Keratinocyte (primary cell): ENCODE measurements at regions not wholly inside any gene's neighbourhood (a gene's known extent, or its start where the extent isn't known, plus 50 kb on each side); places are given as distances from the start of the nearest gene placed in this dataset.

Source experiments
- DNase-seq: peaks from one replicate; pipeline ENCODE4 v3.0.0-alpha.2; 2011; ENCODE audit warnings: low read depth, missing footprints, low spot score
- FAIRE-seq: peaks from 2 replicates; lab custom pipeline; 2011; peaks lifted over from hg19 to GRCh38; lab: Jason Lieb, UNC
- H2AFZ ChIP-seq: 2 replicates; pipeline ENCODE4 v1.6.0; 2012; ENCODE audit warnings: low read length, control low read depth, inconsistent platforms; ENCODE audit not compliant: control insufficient read depth
- H3K27ac ChIP-seq: 2 replicates; pipeline ENCODE4 v1.5.1; 2011; ENCODE audit warnings: low read length; ENCODE audit not compliant: control insufficient read depth, insufficient read depth
- H3K27me3 ChIP-seq: 3 replicates; pipeline ENCODE4 v1.6.0; 2011; ENCODE audit warnings: low read length; ENCODE audit not compliant: control insufficient read depth, insufficient read depth; ENCODE audit errors: extremely low read depth
- H3K36me3 ChIP-seq, 2 experiments: 2 replicates in 1 of 2; 3 replicates in 1 of 2; pipeline ENCODE4 v1.5.1; 2011; ENCODE audit warnings: low read length in 2 of 2, mild to moderate bottlenecking in 1 of 2; ENCODE audit not compliant: control insufficient read depth in 2 of 2, insufficient read depth in 2 of 2; ENCODE audit errors: extremely low read depth in 1 of 2
- H3K4me1 ChIP-seq: 3 replicates; pipeline ENCODE4 v1.5.1; 2011; ENCODE audit warnings: low read length; ENCODE audit not compliant: control insufficient read depth, insufficient read depth; ENCODE audit errors: extremely low read depth
- H3K4me2 ChIP-seq: 3 replicates; pipeline ENCODE4 v1.6.0; 2011; ENCODE audit warnings: low read depth, low read length; ENCODE audit not compliant: control insufficient read depth, insufficient read depth; ENCODE audit errors: extremely low read depth
- H3K4me3 ChIP-seq, 3 experiments: fragments of 200-600 bp in 1 of 3; sonication (generic) in 1 of 3; 2 replicates in 2 of 3; 3 replicates in 1 of 3; pipeline ENCODE4 v1.5.1; 2011 to 2016; ENCODE audit warnings: low read length in 3 of 3, mild to moderate bottlenecking in 3 of 3, control low read depth in 2 of 3, inconsistent platforms in 1 of 3, low read depth in 1 of 3, mixed read lengths in 1 of 3, mixed run types in 1 of 3, moderate library complexity in 1 of 3; ENCODE audit not compliant: control insufficient read depth in 2 of 3, insufficient read depth in 2 of 3; ENCODE audit errors: extremely low read depth in 1 of 3
- H3K79me2 ChIP-seq: 2 replicates; pipeline ENCODE4 v1.6.0; 2012; ENCODE audit warnings: low read length; ENCODE audit not compliant: control insufficient read depth, insufficient read depth
- H3K9ac ChIP-seq: 3 replicates; pipeline ENCODE4 v1.6.0; 2011; ENCODE audit warnings: low read length; ENCODE audit not compliant: control insufficient read depth, insufficient read depth; ENCODE audit errors: extremely low read depth
- H3K9me1 ChIP-seq: 3 replicates; pipeline ENCODE4 v1.6.0; 2011; ENCODE audit warnings: low read length; ENCODE audit not compliant: control insufficient read depth, insufficient read depth; ENCODE audit errors: extremely low read depth
- H3K9me3 ChIP-seq: 2 replicates; pipeline ENCODE4 v1.5.1; 2012; ENCODE audit warnings: low read depth, low read length; ENCODE audit not compliant: control insufficient read depth
- H4K20me1 ChIP-seq: 3 replicates; pipeline ENCODE4 v1.6.0; 2011; ENCODE audit warnings: low read length; ENCODE audit not compliant: control insufficient read depth, insufficient read depth; ENCODE audit errors: extremely low read depth
- EZH2 ChIP-seq: IDR thresholded peaks from one replicate; pipeline ENCODE4 v1.6.1; 2012; ENCODE audit warnings: inconsistent platforms, mild to moderate bottlenecking, low read length, moderate library complexity
- dilution Hi-C: fragments of 300-500 bp; cut with MboI; formaldehyde crosslinking; loops from one replicate; pipeline ENCODE4 v1.7.0; 2020; ENCODE audit warnings: low sequenced_read_pairs; ENCODE audit not compliant: extremely low pct_ligation_motif_present
- TF ChIP-seq, protein P1 (sequence below), 3 experiments: IDR thresholded peaks in 1 of 3; conservative IDR thresholded peaks in 1 of 3; optimal IDR thresholded peaks in 1 of 3; 2 replicates in 2 of 3; 3 replicates in 1 of 3; pipeline versions ENCODE3 to v1.5.1; 2011; ENCODE audit warnings: low read length in 3 of 3, mild to moderate bottlenecking in 3 of 3, moderate library complexity in 2 of 3, control low read depth in 1 of 3, inconsistent platforms in 1 of 3; ENCODE audit not compliant: insufficient read depth in 2 of 3; ENCODE audit errors: extremely low read depth in 1 of 3

DNA sequence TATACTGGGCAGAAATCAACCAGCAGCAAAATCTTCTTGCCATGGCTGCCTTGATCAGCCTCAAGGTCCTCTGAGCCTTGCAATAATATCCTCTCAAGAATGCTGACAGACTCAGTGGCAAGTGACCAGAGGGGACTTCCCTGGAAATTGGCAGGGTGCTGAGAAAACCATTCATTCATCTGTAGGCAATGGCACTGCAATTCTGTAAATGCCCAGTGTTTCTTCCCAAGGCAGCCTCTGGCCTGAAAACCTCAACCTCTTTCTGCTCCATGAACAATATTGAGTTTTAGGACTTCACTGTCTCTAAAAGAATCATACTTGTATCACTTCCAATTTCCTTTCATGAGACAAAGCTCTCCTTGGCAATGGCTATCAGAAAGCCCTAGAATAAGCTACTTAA, 754.3 kb upstream of the TENM3 start:
- no peak for FAIRE-seq
- DNase-seq: no peak
- Histone ChIP-seq H3K27ac (no peak overlapping the region), H3K4me3 (no peak overlapping the region), H3K27me3 (no peaks in the 10 kb centered on the region), H4K20me1 (no peaks in the 10 kb centered on the region), H3K79me2 (no peaks in the 10 kb centered on the region), H3K36me3 (no peaks in the 10 kb centered on the region), H3K9me3 (no peaks in the 10 kb centered on the region), H3K9me1 (no peaks in the 10 kb centered on the region), H3K4me2 (no peak overlapping the region), H3K4me1 (no peaks in the 10 kb centered on the region), H2AFZ (no peak overlapping the region), H3K9ac (no peak overlapping the region)
- no peak for TF ChIP-seq EZH2
- TF ChIP-seq, protein P1, sequence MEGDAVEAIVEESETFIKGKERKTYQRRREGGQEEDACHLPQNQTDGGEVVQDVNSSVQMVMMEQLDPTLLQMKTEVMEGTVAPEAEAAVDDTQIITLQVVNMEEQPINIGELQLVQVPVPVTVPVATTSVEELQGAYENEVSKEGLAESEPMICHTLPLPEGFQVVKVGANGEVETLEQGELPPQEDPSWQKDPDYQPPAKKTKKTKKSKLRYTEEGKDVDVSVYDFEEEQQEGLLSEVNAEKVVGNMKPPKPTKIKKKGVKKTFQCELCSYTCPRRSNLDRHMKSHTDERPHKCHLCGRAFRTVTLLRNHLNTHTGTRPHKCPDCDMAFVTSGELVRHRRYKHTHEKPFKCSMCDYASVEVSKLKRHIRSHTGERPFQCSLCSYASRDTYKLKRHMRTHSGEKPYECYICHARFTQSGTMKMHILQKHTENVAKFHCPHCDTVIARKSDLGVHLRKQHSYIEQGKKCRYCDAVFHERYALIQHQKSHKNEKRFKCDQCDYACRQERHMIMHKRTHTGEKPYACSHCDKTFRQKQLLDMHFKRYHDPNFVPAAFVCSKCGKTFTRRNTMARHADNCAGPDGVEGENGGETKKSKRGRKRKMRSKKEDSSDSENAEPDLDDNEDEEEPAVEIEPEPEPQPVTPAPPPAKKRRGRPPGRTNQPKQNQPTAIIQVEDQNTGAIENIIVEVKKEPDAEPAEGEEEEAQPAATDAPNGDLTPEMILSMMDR (optimal IDR thresholded peaks at IDR 0.05 in 1 of 3, IDR thresholded peaks at IDR 0.05 in 1 of 3, conservative IDR thresholded peaks at IDR 0.05 in 1 of 3; ENCODE audit: extremely low read depth in 1 of 3, insufficient read depth in 2 of 3, low read length in 3 of 3): no peak
- dilution Hi-C loops: no loop called here

DNA sequence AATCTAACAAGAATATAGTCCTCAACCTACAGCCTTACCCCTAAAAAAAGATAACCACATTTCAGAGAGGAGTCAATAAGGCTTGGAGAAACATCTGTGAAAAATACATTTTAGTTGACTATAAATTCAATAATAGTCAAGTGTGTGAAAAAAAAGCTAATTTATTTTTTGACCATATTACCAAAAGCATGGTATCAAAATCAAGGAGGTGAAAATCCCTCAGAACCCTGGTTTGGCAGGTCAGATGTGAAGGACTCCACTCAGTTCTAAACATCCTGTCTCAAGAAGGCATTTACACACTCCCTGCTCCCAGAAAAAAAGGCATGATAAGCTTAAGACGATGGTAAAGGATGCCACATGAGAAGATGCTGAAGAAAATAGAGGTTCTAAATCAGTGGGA, 745.1 kb upstream of the TENM3 start:
- DNase-seq: no peak
- Histone ChIP-seq H3K9me1 (no peaks in the 10 kb centered on the region), H3K9ac (no peak overlapping the region), H3K4me1 (no peaks in the 10 kb centered on the region), H3K36me3 (no peaks in the 10 kb centered on the region), H3K27me3 (no peaks in the 10 kb centered on the region), H3K79me2 (no peaks in the 10 kb centered on the region), H3K9me3 (no peaks in the 10 kb centered on the region), H3K4me2 (no peak overlapping the region), H3K27ac (no peak overlapping the region), H3K4me3 (no peak overlapping the region), H2AFZ (no peak overlapping the region), H4K20me1 (no peaks in the 10 kb centered on the region)
- dilution Hi-C loops: no loop called here
- TF ChIP-seq, protein P1 (optimal IDR thresholded peaks at IDR 0.05 in 1 of 3, IDR thresholded peaks at IDR 0.05 in 1 of 3, conservative IDR thresholded peaks at IDR 0.05 in 1 of 3; ENCODE audit: extremely low read depth in 1 of 3, insufficient read depth in 2 of 3, low read length in 3 of 3): no peak
- TF ChIP-seq EZH2: no peak
- no peak for FAIRE-seq
